GM12872 (cell line): ENCODE measurements at regions not wholly inside any gene's neighbourhood (a gene's known extent, or its start where the extent isn't known, plus 50 kb on each side); places are given as distances from the start of the nearest gene placed in this dataset.

ENCODE experiments used
- TF ChIP-seq, protein P1 (sequence below): IDR thresholded peaks from 3 replicates; pipeline ENCODE4 v1.5.1; 2011; ENCODE audit warnings: low read depth, mild to moderate bottlenecking, low read length, moderate library complexity; ENCODE audit not compliant: insufficient read depth

DNA sequence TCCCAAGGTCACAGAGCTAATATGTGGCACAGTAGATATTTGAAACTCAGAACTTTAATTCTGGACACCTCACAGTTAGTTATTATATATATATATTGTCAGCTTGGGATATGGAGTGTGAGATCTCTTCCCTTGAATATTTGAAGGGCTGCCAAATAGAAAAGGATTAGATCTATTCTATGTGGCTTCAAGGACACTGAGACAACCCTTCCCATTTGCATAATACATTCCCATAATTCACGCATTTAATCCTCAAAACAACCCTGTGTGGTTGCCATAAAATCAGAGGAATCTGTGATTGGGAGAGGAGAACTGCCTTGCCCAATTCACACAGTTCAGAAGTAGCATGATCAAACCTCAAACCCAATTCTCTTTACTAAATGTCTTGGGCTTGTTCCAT lies 365.8 kb upstream of the DYNLRB2 start:
- TF ChIP-seq, protein P1, sequence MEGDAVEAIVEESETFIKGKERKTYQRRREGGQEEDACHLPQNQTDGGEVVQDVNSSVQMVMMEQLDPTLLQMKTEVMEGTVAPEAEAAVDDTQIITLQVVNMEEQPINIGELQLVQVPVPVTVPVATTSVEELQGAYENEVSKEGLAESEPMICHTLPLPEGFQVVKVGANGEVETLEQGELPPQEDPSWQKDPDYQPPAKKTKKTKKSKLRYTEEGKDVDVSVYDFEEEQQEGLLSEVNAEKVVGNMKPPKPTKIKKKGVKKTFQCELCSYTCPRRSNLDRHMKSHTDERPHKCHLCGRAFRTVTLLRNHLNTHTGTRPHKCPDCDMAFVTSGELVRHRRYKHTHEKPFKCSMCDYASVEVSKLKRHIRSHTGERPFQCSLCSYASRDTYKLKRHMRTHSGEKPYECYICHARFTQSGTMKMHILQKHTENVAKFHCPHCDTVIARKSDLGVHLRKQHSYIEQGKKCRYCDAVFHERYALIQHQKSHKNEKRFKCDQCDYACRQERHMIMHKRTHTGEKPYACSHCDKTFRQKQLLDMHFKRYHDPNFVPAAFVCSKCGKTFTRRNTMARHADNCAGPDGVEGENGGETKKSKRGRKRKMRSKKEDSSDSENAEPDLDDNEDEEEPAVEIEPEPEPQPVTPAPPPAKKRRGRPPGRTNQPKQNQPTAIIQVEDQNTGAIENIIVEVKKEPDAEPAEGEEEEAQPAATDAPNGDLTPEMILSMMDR = no peak

DNA sequence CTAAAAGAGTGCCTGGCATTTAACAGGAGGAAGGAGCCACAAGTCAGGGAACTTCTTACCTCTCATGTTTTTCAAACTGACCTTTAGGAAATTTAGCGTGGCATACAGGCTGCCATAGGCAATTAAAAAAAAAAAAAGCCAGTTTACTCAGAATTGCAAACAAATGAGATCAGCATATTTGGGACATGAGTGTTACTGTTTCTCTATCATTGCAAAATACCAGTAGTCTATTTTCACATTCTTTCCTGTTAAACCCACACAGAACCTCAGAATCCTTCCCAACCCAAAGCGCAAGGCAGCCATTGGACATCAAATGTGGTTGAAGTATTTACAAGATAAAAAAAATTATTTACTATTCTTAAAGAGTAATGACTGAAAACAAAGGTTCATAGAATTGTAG lies 366.4 kb upstream of the DYNLRB2 start:
- TF ChIP-seq, protein P1 = no peak

DNA sequence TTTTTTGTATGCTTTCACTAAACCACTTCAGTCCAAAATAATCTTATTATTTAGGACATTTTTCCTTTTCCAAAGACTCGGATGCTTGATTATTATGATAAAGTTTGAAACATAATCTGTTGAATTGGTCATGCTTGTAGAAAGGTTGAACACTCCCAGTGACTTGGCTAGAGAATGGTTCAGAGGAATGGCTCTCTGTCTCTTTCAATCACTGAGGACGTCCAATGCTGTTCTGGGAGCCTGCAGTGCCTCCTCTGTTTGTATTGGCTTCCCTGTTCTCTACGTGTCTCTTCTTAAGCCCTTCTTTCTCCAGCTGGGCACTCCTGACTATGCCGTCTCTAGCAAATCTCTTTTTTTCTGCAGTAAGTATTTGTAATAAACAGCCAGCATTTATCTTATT lies 369.0 kb upstream of the DYNLRB2 start:
- TF ChIP-seq, protein P1 = no peak

DNA sequence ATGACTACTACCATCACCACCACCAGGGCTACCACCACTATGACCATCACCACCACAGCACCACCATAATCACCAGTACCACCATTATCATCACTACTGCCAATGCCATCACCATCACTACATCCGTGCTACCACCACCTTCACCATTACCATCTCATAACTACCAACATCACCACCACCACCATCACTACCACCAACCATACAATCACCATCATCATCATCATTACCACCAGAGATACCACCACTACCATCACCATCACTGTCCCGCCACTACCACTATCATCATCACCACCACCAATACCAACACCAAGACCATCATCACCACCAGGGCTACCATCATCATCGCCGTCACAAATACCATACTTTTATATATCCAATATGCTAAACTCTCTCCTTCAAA lies 369.6 kb upstream of the DYNLRB2 start:
- TF ChIP-seq, protein P1 = no peak

DNA sequence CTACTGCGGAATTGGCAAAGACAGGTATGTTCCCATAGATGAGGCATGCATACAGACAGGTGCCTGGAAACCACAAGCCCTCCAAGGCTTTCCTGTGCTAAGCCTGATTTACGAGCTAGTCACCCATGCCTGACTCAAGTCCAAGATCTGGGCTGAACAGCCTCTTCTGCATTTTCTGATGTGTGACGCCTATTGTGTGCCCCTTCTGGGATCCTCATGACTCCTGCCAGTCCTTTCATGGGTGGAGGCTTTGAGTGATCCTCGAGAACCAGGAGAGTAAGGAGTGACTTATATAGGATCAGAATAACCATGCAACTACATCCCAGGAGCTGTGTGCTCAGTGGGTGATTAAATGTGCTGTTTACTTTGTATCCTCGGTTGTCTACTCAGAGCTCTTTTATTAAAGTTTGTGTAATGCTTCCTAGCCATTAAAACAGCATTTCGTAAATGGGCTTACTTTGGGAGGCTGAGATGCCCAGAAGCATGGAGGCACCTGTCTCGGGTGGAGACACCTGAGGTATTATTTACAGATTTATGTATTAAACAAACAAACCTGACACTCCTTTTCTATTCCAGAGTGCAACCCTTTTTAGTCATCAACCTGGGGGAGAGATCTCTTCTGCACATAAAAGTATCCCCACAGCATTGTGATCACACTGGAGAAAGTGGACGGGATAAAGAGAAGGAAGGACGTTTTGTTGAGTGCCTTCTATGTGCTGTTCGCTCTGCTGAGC lies 373.0 kb upstream of the DYNLRB2 start:
- TF ChIP-seq, protein P1 = no peak

DNA sequence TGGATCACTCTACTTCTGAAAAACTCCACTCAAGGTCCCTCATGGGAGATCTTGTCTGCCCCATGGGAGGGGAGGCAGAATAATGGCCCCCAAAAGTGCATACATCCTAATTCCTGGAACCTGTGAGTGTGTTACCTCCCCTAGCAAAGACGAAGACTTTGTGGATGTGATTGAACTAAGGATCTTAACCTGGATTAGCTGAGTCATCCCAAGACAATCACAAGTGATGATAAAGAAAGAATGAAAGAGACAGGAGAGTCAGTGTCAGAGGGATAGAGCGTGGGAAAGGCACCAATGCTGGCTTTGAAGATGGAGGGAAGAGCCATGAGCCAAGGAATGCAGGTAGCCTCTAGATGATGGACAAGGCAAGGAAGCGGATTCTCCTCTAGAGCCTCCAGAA lies 374.7 kb upstream of the DYNLRB2 start:
- TF ChIP-seq, protein P1 = no peak

DNA sequence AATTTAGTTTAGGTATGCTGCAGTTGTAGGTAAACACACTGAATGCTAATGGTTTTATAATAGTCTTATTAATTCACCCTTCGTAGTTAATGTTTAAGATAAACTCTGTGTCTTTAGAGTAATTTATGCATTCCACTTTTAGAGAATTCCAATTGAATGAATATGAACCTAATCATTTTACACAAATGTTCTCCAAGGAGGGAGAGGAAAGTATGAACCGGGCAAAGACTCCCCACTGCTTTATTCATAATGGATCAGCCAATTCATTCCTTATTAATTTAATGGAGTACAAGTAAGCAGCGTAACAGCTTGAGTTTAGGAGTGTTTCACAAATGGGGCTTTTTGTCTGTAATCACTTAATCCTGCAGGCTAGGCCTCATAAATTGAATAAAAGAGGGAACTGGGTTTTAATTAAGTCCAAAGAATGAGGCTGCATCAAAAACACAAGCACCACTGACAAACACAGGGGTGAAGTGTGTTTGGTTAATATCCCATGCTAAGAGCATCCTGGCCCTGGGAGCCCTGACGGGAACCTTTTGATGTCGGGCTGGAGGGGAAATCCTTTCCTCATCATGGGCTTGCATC lies 375.7 kb upstream of the DYNLRB2 start:
- TF ChIP-seq, protein P1 = no peak
